GM12891 (cell line): ENCODE measurements at regions not wholly inside any gene's neighbourhood (a gene's known extent, or its start where the extent isn't known, plus 50 kb on each side); places are given as distances from the start of the nearest gene placed in this dataset.

Experiments used
- DNase-seq: peaks from one replicate; pipeline ENCODE4 v3.0.0; 2011; ENCODE audit warnings: low spot score; ENCODE audit not compliant: insufficient read length
- FAIRE-seq: peaks from 2 replicates; lab custom pipeline; 2011; peaks lifted over from hg19 to GRCh38; lab: Jason Lieb, UNC
- PAX5 ChIP-seq: IDR thresholded peaks from 2 replicates; pipeline ENCODE4 v1.6.1; 2011; ENCODE audit warnings: low read length, moderate library complexity, mild to moderate bottlenecking; ENCODE audit not compliant: insufficient read depth, severe bottlenecking
- POLR2A ChIP-seq: IDR thresholded peaks from 2 replicates; pipeline ENCODE4 v1.6.1; 2011; ENCODE audit warnings: low read depth, low read length, control low read depth
- POLR2AphosphoS5 ChIP-seq: IDR thresholded peaks from 2 replicates; pipeline ENCODE4 v1.6.1; 2011; ENCODE audit warnings: low read depth, low read length, control low read depth
- POU2F2 ChIP-seq: IDR thresholded peaks from 2 replicates; pipeline ENCODE4 v1.6.1; 2011; ENCODE audit warnings: low read depth, mild to moderate bottlenecking, control low read depth, low read length, moderate library complexity
- SPI1 ChIP-seq: IDR thresholded peaks from 2 replicates; pipeline ENCODE4 v1.6.1; 2011; ENCODE audit warnings: low read depth, low read length, control low read depth
- TAF1 ChIP-seq: IDR thresholded peaks from 2 replicates; pipeline ENCODE4 v1.6.1; 2011; ENCODE audit warnings: low read depth, low read length, control low read depth

DNA sequence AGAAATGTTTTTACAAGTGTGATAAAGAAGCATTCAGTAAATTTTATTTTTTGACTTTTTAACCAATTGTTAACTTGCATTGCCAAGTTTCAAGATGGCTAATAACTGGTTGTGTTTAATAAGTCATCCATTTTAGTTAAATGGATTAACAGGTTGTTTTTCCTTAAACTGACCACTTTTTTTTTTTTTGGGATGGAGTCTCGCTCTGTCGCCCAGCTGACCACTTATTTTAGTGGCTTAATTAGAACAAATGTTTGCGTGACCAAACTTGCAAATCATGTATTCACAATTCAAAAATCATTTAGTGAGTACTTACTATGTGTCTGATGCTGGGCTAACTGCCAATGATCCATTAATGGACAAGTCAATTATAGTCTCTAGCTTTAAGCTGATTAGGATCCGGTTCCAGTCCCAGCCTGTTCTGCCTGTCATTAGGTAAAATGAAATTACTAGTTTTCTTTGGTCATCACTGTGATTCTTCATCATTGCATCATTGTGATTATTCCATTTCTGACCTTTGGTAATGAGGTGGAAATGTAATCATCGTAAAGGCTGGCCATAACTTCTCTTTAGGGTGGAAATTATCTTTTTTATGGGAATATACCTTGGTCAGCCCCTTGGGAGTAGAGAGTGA, 729.2 kb upstream of the MARCKS start:
- DNase-seq (no peak), FAIRE-seq (no peak)
- no peak for TF ChIP-seq POU2F2

DNA sequence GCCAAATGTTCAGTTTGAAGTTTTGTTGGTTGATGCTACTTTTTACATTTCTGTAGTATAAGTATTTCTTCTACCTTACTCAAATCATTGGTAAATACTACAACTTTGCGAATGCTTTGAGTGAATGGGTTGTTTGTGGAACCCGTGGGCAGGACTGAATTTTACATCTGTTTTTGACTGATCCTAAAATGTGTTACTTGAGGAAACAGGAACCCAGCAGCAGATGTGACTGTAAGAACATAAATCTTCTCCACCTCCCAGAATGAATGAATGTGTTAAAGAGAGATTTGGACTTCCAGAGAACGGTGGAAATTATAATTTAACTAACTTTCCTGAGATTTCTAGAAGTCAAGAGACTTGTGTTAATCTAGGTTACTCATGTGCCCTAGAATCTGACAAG, 728.5 kb upstream of the MARCKS start:
- DNase-seq, result no peak
- FAIRE-seq, result no peak
- TF ChIP-seq POU2F2 (no peak), TAF1 (no peak), POLR2A (no peak), PAX5 (no peak), SPI1 (no peak), POLR2AphosphoS5 (no peak)

DNA sequence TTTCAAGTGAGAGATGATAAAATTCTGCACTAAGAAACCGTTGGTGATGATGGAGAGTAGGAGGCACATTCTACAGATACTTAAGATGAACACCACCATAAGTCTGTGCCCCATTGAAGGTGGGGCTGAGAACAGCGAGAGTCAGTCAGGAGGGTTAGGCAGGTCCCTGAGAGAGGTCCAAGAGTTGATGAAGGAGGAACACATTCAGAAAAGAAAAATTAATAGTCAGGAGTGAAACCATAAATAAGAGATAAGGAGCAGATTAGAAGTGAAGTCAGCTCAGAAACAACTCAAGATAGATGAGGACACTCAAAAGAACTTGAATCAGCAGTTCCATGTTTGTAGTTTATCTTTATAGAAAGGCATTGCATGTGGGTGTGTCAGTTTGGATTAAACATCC, 727.2 kb upstream of the MARCKS start:
- DNase-seq (no peak), FAIRE-seq (no peak)
- TF ChIP-seq POLR2AphosphoS5, result no peak
- TF ChIP-seq TAF1, result no peak
- TF ChIP-seq PAX5, result no peak

DNA sequence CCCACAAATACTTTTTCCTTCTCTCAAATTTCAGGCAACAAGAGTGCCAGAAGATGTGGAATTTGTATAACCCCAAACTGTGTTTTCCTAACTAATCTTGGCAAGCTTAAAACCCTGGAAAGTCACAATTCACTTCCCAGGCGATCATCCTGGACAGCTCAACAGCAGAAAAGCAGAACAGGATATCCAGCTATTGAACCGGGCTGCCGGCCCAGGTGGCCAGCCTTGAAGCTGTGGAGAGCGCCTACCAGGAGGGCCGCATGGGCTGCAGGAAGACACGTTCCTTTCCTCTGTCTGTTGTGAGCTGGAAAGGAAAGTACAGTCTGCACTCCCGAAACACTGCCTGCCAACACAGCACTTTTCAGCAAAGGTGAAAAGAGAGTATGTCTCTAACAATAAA, 719.7 kb upstream of the MARCKS start:
- TF ChIP-seq TAF1 (no peak), SPI1 (no peak), POLR2AphosphoS5 (no peak), POLR2A (no peak), POU2F2 (no peak), PAX5 (no peak)
- no peak for DNase-seq
- FAIRE-seq, result no peak

DNA sequence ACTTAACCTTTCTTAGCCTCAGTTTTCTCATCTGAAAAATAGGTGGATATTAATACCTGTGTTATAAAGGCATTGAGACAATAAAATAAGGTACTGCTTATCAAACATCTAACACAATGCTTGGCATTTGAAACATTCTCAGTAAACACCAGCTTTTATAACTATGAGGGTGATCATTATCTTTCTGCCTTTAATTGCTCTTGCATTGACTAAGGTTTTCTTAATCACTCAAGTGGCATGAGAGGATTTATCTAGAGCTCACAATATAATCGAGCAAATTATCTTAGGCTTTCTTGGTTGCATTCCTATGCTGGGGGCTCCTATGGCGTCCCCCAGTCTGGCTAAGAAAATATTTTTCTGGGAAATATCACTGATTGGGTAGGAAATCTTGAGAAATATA, 716.4 kb upstream of the MARCKS start:
- FAIRE-seq (no peak), DNase-seq (no peak)
- no peak for TF ChIP-seq POU2F2
- TF ChIP-seq POLR2A, result no peak

DNA sequence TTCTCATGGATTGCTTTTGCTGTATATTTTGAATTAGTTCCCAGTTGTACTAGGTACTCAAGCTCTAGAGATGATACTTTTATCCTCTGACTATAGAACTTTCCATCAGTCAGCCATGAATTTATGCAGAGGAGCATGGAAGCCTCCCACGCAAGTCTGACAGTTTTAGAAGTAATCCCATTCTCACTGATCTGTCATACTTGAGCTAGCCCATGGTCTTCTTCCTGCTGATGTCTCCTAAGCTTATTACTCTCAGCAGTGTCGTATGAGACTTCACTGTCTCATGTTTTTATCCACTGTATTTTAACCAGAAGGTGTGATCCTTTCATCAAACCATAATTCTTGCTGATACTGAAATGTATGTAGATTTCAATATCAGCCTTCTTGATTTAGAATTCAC, 715.2 kb upstream of the MARCKS start:
- TF ChIP-seq SPI1 (no peak), TAF1 (no peak), POU2F2 (no peak), POLR2A (no peak), PAX5 (no peak), POLR2AphosphoS5 (no peak)
- DNase-seq, result no peak
- FAIRE-seq, result no peak

DNA sequence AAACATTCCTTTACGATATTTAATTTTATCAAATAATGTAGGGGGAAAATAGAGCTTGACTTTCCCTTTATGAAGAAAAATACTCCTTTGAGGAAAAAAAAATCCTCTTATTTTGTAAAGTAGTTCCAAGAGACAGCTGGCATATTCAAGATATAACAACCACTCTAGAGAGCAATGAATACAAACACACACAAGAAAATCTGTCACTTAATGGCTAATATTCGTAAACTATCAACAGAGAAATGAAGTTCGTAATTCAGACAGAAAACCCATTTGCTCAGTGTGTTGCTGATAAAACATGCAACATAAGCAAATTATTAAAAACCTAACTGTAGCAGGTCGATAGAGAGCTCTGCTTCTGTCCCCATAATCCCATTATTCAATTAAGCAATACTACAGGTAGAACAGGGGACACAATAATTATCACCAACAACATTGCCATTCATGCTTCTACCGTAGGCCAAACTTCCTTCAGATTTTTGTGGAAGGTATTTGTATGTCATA, 714.4 kb upstream of the MARCKS start:
- FAIRE-seq (no peak), DNase-seq (no peak)
- no peak for TF ChIP-seq POLR2AphosphoS5
- TF ChIP-seq SPI1, result no peak
- TF ChIP-seq POU2F2, result no peak
- no peak for TF ChIP-seq TAF1
- TF ChIP-seq POLR2A, result no peak
- TF ChIP-seq PAX5, result no peak

DNA sequence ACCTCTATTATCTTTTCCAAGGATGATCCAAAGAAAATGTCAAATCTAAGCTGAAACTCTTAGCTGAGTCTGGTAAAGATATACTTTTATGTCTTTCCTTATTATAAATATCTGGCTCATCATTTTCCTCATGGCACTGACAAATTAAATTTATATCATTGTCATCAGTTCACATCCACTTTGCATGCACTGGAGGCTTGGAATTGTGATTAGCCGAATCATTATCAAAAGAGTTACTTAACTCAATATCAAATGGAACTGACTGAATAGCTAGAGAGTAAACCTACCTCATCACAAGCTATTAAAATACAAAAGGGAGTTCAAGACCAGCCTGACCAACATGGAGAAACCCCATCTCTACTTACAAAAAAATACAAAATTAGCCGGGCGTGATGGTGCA, 713.9 kb upstream of the MARCKS start:
- DNase-seq (no peak), FAIRE-seq (no peak)
- TF ChIP-seq POLR2AphosphoS5 (no peak), TAF1 (no peak), POU2F2 (no peak), PAX5 (no peak), POLR2A (no peak), SPI1 (no peak)

DNA sequence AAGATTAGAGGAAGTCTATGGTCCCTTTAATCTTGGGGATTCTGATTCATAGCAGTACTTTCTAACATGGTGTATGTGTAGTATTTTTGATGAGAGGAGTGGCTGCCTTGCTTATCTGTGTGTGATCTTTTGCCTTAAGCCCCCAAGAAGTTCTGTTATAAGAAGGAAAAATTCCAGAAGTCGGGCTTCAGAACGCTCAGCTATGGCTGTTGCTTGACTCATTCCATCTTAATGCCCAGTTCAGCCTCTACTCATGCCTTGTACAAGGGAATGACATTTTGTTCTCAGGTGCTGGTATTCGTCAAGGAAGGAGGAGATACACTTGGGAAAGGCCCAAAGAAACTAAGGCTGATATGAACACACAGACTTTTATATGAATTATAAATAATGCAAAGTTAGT, 713.0 kb upstream of the MARCKS start:
- DNase-seq (no peak), FAIRE-seq (no peak)
- no peak for TF ChIP-seq SPI1
- TF ChIP-seq PAX5, result no peak
- no peak for TF ChIP-seq POU2F2
- TF ChIP-seq POLR2AphosphoS5, result no peak
- no peak for TF ChIP-seq TAF1
- TF ChIP-seq POLR2A, result no peak

DNA sequence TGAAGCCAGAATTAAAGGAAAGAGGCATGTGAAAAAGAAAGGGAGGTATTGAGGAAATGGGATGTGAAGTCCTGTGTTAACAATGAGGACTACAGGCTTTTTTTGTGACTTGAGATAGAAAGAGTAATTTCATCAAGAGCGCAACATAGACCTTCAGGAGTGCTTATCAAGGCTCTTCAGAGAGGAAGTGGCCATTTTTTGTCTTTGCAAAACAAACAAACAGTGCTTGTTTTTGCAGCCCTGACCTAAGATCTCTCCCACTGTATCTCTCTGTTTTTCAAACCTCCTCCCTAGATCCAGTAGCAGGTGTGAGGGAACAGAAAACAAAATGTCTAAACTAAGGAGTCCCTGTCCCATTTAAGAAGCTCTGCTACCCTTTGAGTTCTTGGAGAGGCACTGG, 710.3 kb upstream of the MARCKS start:
- no peak for FAIRE-seq
- no peak for TF ChIP-seq PAX5
- TF ChIP-seq POLR2AphosphoS5, result no peak
- TF ChIP-seq SPI1, result no peak
- no peak for TF ChIP-seq POU2F2
- TF ChIP-seq TAF1, result no peak
- no peak for TF ChIP-seq POLR2A
- DNase-seq, result no peak

DNA sequence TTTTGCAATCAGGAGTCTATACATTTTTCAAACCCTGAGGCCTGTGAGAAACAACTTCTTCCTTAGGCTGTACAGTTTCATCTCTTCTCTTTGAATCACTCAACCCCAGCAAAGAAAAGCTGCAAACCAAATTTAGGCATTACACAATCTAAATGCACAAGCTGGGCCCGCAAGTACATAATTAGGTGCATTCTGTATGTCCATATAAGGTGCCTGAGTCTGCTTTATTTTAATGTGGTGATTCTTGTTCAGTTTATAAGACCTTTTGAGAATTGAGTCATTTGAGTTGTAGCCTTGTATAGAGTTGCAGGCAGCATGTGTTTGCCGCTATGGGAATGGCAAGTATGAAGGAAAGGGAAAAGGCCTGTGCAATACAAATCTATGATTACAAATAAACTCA, 709.6 kb upstream of the MARCKS start:
- DNase-seq (no peak), FAIRE-seq (no peak)
- no peak for TF ChIP-seq POU2F2
- TF ChIP-seq PAX5, result no peak
- TF ChIP-seq POLR2A, result no peak
- TF ChIP-seq SPI1, result no peak
- no peak for TF ChIP-seq POLR2AphosphoS5
- TF ChIP-seq TAF1, result no peak
